Panc1 (cell line): ENCODE measurements at regions not wholly inside any gene's neighbourhood (a gene's known extent, or its start where the extent isn't known, plus 50 kb on each side); places are given as distances from the start of the nearest gene placed in this dataset.

ENCODE experiments used
- ATAC-seq: fragments of 200-7000 bp; cut with Tn5 transposase; 2 replicates; pipeline ENCODE4 v1.9.1; 2020; ENCODE audit warnings: mild to moderate bottlenecking, moderate library complexity
- BruUV-seq: library from RNA; stranded (reverse); fragments of 400-500 nt; replicated peaks from 2 replicates; lab custom pipeline; 2021; lab: Mats Ljungman, UMichigan
- CTCF ChIA-PET: fragments of 300-600 bp; sonication (Branson Sonifier 250); formaldehyde crosslinking; loops from one replicate; lab custom pipeline; 2022; ENCODE audit warnings: antibody characterized with exemption; lab: Charles Lee
- POLR2A ChIA-PET: fragments of 300-600 bp; sonication (Branson Sonifier 250); formaldehyde crosslinking; loops from one replicate; lab custom pipeline; 2022; ENCODE audit warnings: antibody characterized with exemption; lab: Charles Lee
- DNase-seq: peaks from one replicate; pipeline ENCODE4 v3.0.0-alpha.2; 2010; ENCODE audit warnings: low read depth, low spot score
- H3K27ac ChIP-seq: 2 replicates; pipeline ENCODE4 v1.5.1; 2011; ENCODE audit warnings: mild to moderate bottlenecking, low read length, inconsistent platforms
- H3K27me3 ChIP-seq: fragments of 200-500 bp; sonication (Bioruptor generic); 2 replicates; pipeline ENCODE4 v1.6.0; 2014; ENCODE audit warnings: low read length, inconsistent platforms; ENCODE audit not compliant: control insufficient read depth, insufficient read depth
- H3K36me3 ChIP-seq: fragments of 200-500 bp; sonication (Bioruptor generic); 2 replicates; pipeline ENCODE4 v1.5.1; 2014; ENCODE audit warnings: inconsistent platforms, mild to moderate bottlenecking, low read length, moderate library complexity; ENCODE audit not compliant: control insufficient read depth, insufficient read depth
- H3K4me1 ChIP-seq: 2 replicates; pipeline ENCODE4 v1.5.1; 2011; ENCODE audit warnings: inconsistent platforms, mild to moderate bottlenecking, low read length, moderate library complexity; ENCODE audit not compliant: control insufficient read depth, insufficient read depth
- H3K4me3 ChIP-seq, 2 experiments: 2 replicates each; pipeline ENCODE4 v1.5.1; 2011 to 2012; ENCODE audit warnings: low read depth in 2 of 2, low read length in 2 of 2, mild to moderate bottlenecking in 2 of 2, inconsistent platforms in 1 of 2, moderate library complexity in 1 of 2
- H3K9me3 ChIP-seq: fragments of 200-500 bp; sonication (Bioruptor generic); 2 replicates; pipeline ENCODE4 v1.5.1; 2014; ENCODE audit warnings: low read depth, mild to moderate bottlenecking, inconsistent platforms, low read length, moderate library complexity; ENCODE audit not compliant: control insufficient read depth, insufficient read depth
- POLR2AphosphoS5 ChIP-seq: IDR thresholded peaks from 2 replicates; pipeline ENCODE4 v1.6.1; 2012; ENCODE audit warnings: mild to moderate bottlenecking, low read depth, low read length, moderate library complexity
- REST ChIP-seq, 2 experiments: IDR thresholded peaks; 2 replicates each; pipeline ENCODE4 v1.6.1; 2011 to 2012; ENCODE audit warnings: low read depth in 2 of 2, control low read depth in 1 of 2, low read length in 1 of 2, mild to moderate bottlenecking in 1 of 2, moderate library complexity in 1 of 2; ENCODE audit not compliant: insufficient read depth in 1 of 2
- SIN3A ChIP-seq: IDR thresholded peaks from 2 replicates; pipeline ENCODE4 v1.6.1; 2012; ENCODE audit warnings: low read depth, mild to moderate bottlenecking, low read length, moderate library complexity, borderline replicate concordance; ENCODE audit not compliant: insufficient read depth
- TCF7L2 ChIP-seq: IDR thresholded peaks from 2 replicates; pipeline ENCODE4 v1.6.1; 2011; ENCODE audit warnings: mild to moderate bottlenecking, low read depth, low read length, inconsistent platforms
- in situ Hi-C: cut with HindIII; loops from 2 replicates; pipeline ENCODE4 v1.10.0; 2016; ENCODE audit warnings: low sequenced_read_pairs, low pct_unique_long_range_greater_than_20kb
- intact Hi-C: fragments of 100-400 bp; cut with micrococcal nuclease; formaldehyde crosslinking; loops from one replicate; pipeline ENCODE4 v1.10.0; 2022; ENCODE audit not compliant: unreplicated experiment
- TF ChIP-seq, protein P1 (sequence below): fragments of 450-650 bp; IDR thresholded peaks from 2 replicates; pipeline ENCODE4 v1.5.1; 2017; ENCODE audit warnings: mild to moderate bottlenecking

DNA sequence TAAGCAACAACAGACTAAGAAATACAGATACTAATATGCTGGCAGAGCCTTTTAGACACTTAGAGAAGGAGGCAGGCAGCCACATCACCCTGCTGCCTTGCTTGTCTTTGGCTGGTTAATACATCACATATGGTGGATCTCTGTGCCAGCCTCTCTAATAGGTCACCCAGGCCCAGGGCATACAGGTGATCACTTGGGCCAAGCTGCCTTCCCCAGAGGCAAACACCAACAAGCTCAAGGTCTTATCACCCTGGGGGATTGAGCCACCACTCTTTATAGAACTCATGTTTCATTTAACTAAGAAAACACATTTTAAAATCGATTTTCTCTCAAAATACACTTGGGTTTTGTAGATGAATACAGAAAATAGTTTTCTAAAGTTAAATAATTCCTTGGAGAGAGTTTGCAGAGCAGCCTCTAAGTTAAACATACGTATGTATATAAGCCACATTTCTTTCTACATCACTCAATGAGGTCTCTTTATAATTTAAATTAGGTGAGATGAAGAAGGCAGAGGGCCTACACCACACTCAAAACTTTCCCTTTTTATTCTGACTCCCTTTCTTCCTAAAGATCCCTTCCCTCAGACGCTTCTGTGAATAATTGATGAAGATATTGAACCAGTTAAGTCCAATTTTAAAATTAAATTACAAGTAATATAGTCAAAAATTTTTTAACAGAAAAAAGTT, 556.8 kb upstream of the GHITM start:
- no peaks in the 10 kb centered on the region for H3K4me1 ChIP-seq
- H3K4me3 ChIP-seq: no peak overlapping the region
- H3K36me3 ChIP-seq: no peaks in the 10 kb centered on the region
- DNase-seq (no peak), ATAC-seq (no peak)
- TF ChIP-seq, protein P1, sequence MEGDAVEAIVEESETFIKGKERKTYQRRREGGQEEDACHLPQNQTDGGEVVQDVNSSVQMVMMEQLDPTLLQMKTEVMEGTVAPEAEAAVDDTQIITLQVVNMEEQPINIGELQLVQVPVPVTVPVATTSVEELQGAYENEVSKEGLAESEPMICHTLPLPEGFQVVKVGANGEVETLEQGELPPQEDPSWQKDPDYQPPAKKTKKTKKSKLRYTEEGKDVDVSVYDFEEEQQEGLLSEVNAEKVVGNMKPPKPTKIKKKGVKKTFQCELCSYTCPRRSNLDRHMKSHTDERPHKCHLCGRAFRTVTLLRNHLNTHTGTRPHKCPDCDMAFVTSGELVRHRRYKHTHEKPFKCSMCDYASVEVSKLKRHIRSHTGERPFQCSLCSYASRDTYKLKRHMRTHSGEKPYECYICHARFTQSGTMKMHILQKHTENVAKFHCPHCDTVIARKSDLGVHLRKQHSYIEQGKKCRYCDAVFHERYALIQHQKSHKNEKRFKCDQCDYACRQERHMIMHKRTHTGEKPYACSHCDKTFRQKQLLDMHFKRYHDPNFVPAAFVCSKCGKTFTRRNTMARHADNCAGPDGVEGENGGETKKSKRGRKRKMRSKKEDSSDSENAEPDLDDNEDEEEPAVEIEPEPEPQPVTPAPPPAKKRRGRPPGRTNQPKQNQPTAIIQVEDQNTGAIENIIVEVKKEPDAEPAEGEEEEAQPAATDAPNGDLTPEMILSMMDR: no peak
- TF ChIP-seq TCF7L2: no peak
- TF ChIP-seq REST (IDR thresholded peaks at IDR 0.05; ENCODE audit: insufficient read depth in 1 of 2, low read depth in 2 of 2, low read length in 1 of 2): no peak
- no peak for TF ChIP-seq SIN3A
- no peak for TF ChIP-seq POLR2AphosphoS5
- ChIA-PET POLR2A (no interaction called here), CTCF (no interaction called here)
- in situ Hi-C loops (no loop called here), intact Hi-C loops (no loop called here)
- H3K27me3 ChIP-seq: no peaks in the 10 kb centered on the region
- H3K9me3 ChIP-seq: no peaks in the 10 kb centered on the region
- BruUV-seq: no TSS peak
- H3K27ac ChIP-seq: no peak overlapping the region

DNA sequence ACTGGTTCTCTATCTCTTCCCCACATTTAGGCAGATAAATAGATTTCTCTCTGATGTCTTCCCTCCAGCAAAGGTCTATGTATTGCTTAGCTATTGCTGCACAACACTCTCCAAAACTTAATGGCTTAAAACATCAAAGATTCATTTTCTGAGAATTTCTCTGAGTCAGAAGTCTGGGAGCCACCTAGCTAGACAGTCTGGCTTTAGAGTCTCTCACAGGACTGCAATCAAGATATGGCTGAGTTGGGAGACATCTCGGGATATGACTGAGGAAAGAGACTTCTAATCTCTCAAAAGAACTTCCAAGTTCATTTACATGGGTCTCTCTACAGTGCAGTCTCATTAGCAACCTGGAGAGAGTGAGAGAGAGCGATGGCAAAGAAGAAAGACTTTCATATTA, 553.6 kb upstream of the GHITM start:
- Histone ChIP-seq H3K27me3 (no peaks in the 10 kb centered on the region), H3K36me3 (no peaks in the 10 kb centered on the region), H3K4me1 (no peaks in the 10 kb centered on the region), H3K27ac (no peak overlapping the region), H3K4me3 (no peak overlapping the region), H3K9me3 (no peaks in the 10 kb centered on the region)
- intact Hi-C loops: no loop called here
- in situ Hi-C loops: no loop called here
- ChIA-PET POLR2A (no interaction called here), CTCF (no interaction called here)
- DNase-seq (no peak), ATAC-seq (no peak)
- no TSS peak for BruUV-seq
- TF ChIP-seq POLR2AphosphoS5 (no peak), SIN3A (no peak), TCF7L2 (no peak), REST (IDR thresholded peaks at IDR 0.05; ENCODE audit: insufficient read depth in 1 of 2, low read depth in 2 of 2, low read length in 1 of 2) (no peak)
- TF ChIP-seq, protein P1: no peak
